Fibroblast of lung (primary cell): ENCODE measurements at regions not wholly inside any gene's neighbourhood (a gene's known extent, or its start where the extent isn't known, plus 50 kb on each side); places are given as distances from the start of the nearest gene placed in this dataset.
"Not testable (repeated sequence)": the region's sequence is repeated elsewhere in the genome, so short reads cannot be mapped to it uniquely, and the experiment has no call there.

Experiments used
- CTCF ChIP-seq, 2 donors: IDR thresholded peaks in 1 of 2; conservative IDR thresholded peaks in 1 of 2; 1 replicate in 1 of 2; 2 replicates in 1 of 2; pipeline ENCODE4 v1.5.1; 2011 to 2012; ENCODE audit warnings: low read length in 2 of 2, control low read depth in 1 of 2, inconsistent platforms in 1 of 2, low read depth in 1 of 2, mild to moderate bottlenecking in 1 of 2
- EZH2 ChIP-seq: IDR thresholded peaks from 2 replicates; pipeline ENCODE4 v1.5.1; 2012; ENCODE audit warnings: low read length, control low read depth, mild to moderate bottlenecking; ENCODE audit errors: missing control alignments

GRCh38 chr7:66554291-66554690 lies 74.4 kb upstream of the KCTD7 start:
- not testable (repeated sequence) for TF ChIP-seq CTCF (conservative IDR thresholded peaks at IDR 0.05 in 1 of 2, IDR thresholded peaks at IDR 0.05 in 1 of 2; ENCODE audit: low read depth in 1 of 2, low read length in 2 of 2); EZH2
